ENCODE measurements at regions not wholly inside any gene's neighbourhood (a gene's known extent, or its start where the extent isn't known, plus 50 kb on each side); places are given as distances from the start of the nearest gene placed in this dataset.

GRCh38 chr18:60891936-60892335 is 441.3 kb upstream of the CDH20 start:
- DNase-seq (ENCODE audit: extremely low spot score in 2 of 2), result no peak
- no peaks in the 10 kb centered on the region for H3K9me3 ChIP-seq
- no peak overlapping the region for H3K27ac ChIP-seq
- no peak overlapping the region for H3K4me3 ChIP-seq
- peaks cover 4% of the 10 kb centered on the region for H3K4me1 ChIP-seq
- intact Hi-C loops (cut with DNase I), result no loop called here
- no peaks in the 10 kb centered on the region for H3K27me3 ChIP-seq
- H3K36me3 ChIP-seq, result no peaks in the 10 kb centered on the region
- TF ChIP-seq CTCF (IDR thresholded peaks at IDR 0.05), result no peak
- TF ChIP-seq POLR2AphosphoS5 (IDR thresholded peaks at IDR 0.05; ENCODE audit: insufficient read depth in 1 of 2, low read depth in 1 of 2), result no peak
- no peak for TF ChIP-seq POLR2A (IDR thresholded peaks at IDR 0.05)

GRCh38 chr18:60892441-60892840 is 440.8 kb upstream of the CDH20 start:
- intact Hi-C loops (cut with DNase I), result no loop called here
- Histone ChIP-seq H3K27ac (no peak overlapping the region), H3K4me3 (no peak overlapping the region), H3K27me3 (no peaks in the 10 kb centered on the region), H3K36me3 (no peaks in the 10 kb centered on the region), H3K4me1 (peaks cover 4% of the 10 kb centered on the region), H3K9me3 (no peaks in the 10 kb centered on the region)
- DNase-seq (ENCODE audit: extremely low spot score in 2 of 2), result no peak
- TF ChIP-seq POLR2AphosphoS5 (IDR thresholded peaks at IDR 0.05; ENCODE audit: insufficient read depth in 1 of 2, low read depth in 1 of 2) (no peak), POLR2A (IDR thresholded peaks at IDR 0.05) (no peak), CTCF (IDR thresholded peaks at IDR 0.05) (no peak)

GRCh38 chr18:60892855-60893254 is 440.4 kb upstream of the CDH20 start:
- Histone ChIP-seq H3K9me3 (no peaks in the 10 kb centered on the region), H3K4me3 (no peak overlapping the region), H3K36me3 (no peaks in the 10 kb centered on the region), H3K4me1 (peaks cover 4% of the 10 kb centered on the region), H3K27me3 (no peaks in the 10 kb centered on the region), H3K27ac (no peak overlapping the region)
- no peak for TF ChIP-seq POLR2AphosphoS5 (IDR thresholded peaks at IDR 0.05; ENCODE audit: insufficient read depth in 1 of 2, low read depth in 1 of 2)
- TF ChIP-seq CTCF (IDR thresholded peaks at IDR 0.05), result no peak
- TF ChIP-seq POLR2A (IDR thresholded peaks at IDR 0.05), result no peak
- no peak for DNase-seq (ENCODE audit: extremely low spot score in 2 of 2)
- intact Hi-C loops (cut with DNase I), result no loop called here

GRCh38 chr18:60893355-60894097 is 439.7 kb upstream of the CDH20 start:
- Histone ChIP-seq H3K27me3 (no peaks in the 10 kb centered on the region), H3K9me3 (no peaks in the 10 kb centered on the region), H3K4me1 (peaks cover 4% of the 10 kb centered on the region), H3K36me3 (no peaks in the 10 kb centered on the region), H3K4me3 (no peak overlapping the region), H3K27ac (no peak overlapping the region)
- DNase-seq (ENCODE audit: extremely low spot score in 2 of 2), result no peak
- TF ChIP-seq POLR2AphosphoS5 (IDR thresholded peaks at IDR 0.05; ENCODE audit: insufficient read depth in 1 of 2, low read depth in 1 of 2), result no peak
- no peak for TF ChIP-seq CTCF (IDR thresholded peaks at IDR 0.05)
- no peak for TF ChIP-seq POLR2A (IDR thresholded peaks at IDR 0.05)
- intact Hi-C loops (cut with DNase I), result no loop called here

- Histone ChIP-seq H3K36me3 (no peaks in the 10 kb centered on the region), H3K27me3 (no peaks in the 10 kb centered on the region), H3K4me3 (no peak overlapping the region), H3K4me1 (peaks cover 4% of the 10 kb centered on the region), H3K9me3 (no peaks in the 10 kb centered on the region), H3K27ac (no peak overlapping the region)
- DNase-seq (ENCODE audit: extremely low spot score in 2 of 2), result no peak
- intact Hi-C loops (cut with DNase I), result no loop called here
- TF ChIP-seq CTCF (IDR thresholded peaks at IDR 0.05), result no peak
- no peak for TF ChIP-seq POLR2A (IDR thresholded peaks at IDR 0.05)
- no peak for TF ChIP-seq POLR2AphosphoS5 (IDR thresholded peaks at IDR 0.05; ENCODE audit: insufficient read depth in 1 of 2, low read depth in 1 of 2)
These were observed 438.8 kb upstream of the CDH20 start for GRCh38 chr18:60894254-60894945.
